ENCODE measurements at regions not wholly inside any gene's neighbourhood (a gene's known extent, or its start where the extent isn't known, plus 50 kb on each side); places are given as distances from the start of the nearest gene placed in this dataset.

DNA sequence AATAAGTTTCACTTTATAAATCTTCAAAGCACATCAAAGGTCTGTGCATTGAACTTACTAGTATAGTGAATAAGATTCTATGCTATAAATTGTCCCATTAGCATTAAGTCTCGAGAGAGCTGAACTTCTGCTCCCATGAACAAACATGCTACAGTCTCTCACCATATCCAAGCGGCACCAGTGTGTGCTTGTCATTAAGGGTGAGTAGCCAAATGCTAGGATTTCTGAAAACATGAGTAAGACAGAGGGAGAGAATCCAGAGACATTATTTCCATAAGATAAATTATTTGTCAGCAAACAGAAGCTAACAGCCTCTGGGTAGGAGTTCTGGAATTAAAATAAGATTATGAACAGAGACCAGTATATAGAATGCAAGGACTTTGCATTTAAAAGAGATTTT lies 2882.5 kb downstream of the PCDH9 start:
- no peak for DNase-seq

DNA sequence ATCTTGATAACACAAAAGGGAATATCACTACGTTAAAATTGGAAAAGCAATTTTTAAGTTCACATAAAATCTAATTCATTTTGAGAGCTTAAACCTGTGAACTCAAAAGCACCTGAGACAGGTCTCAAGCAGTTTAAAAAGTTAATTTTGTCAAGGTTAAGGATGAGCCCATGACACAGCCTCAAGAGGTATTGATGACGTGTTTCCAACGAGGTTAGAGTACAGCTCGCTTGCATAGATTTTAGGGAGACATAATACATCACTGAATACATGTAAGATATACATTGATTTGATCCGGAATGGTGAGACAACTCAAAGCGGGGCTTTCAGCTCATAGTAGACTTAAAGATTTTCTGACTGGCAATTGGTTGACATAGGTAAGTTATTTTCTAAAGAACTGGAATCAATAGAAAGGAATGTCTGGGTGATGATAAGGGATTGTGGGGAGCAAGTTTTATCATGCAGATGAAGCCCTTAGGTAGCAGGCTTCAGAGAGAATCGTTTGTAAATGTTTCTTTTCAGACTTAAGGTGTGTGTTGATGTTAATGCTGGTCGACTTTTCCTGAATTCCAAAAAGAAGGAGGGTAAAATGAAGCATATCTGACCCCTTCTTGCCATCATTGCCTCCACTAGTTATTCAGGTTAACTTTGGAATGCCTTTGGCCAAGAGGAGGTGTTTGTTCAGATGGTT lies 2890.6 kb downstream of the PCDH9 start:
- no peak for DNase-seq

- no peak for DNase-seq
Measured at GRCh38 chr13:64338671-64339070, 2891.5 kb downstream of the PCDH9 start.

DNA sequence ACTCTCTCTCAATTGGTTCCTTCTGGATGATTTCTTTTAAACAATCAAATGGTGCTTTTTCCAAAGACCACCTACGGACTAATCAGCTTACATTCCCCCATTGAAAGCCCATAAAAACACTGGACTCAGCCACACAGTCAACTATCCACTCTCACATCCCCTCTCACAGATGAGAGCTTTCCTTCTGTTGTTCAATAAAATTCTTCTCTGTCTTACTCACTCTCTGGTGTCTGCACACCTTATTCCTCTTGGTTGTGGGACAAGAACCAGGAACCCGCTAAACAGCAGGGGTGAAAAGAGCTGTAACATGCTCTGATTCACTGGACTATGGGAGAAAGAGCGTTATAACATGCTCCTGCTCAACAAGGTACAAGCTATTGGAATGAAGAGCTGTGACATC lies 2896.2 kb downstream of the PCDH9 start:
- DNase-seq: no peak

- DNase-seq: no peak
Measured at GRCh38 chr13:64332048-64332447, 2898.1 kb downstream of the PCDH9 start.

DNA sequence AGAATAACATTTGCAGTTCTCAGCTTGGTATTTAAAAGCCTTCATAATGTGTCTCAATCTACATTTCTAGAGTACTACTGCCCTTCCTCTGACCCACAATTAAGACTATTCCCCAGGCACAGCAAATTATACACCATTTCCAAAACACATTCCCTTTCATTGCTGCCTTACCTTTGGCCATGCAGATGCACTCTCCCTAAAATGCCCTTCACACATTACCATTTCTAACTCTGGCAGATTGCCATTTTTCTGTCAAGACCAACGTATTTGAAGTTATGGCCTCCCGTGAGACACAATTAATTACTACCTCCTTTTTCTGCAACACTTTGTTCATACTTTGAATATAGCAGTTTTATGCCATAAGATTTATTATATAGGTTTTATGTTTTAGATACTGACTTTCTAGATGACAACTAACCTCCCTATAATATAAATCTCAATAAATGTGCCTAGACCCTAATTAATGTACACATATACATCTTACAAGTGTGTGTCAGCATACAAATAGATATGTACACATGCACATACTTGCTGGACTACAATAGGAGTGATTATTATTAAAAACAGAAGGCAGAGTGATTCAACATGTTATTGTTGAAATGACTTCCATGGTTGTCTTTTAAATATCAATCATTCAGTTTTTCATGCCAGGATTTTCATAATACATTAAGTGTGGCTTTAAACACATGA lies 2902.5 kb downstream of the PCDH9 start:
- DNase-seq: no peak

DNA sequence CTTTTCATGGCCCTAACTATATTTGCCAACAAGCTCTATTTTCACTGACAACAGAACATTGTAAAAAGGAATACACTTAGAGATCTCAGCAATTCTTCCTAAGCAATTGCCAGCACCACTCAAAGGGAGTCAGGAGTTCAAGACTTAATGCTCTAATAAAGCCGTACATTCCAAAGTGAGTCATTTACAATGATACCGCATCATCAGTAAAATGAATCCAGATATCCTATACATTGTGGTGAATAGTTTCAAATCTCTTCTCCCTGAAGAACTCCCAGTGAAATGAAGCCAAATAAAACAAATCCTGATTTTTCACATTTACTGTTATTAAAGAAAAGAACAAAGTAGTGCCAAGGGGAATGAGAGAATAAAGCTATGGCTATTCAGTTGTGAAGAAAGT lies 2898.7 kb upstream of the PCDH20 start:
- DNase-seq: no peak

DNA sequence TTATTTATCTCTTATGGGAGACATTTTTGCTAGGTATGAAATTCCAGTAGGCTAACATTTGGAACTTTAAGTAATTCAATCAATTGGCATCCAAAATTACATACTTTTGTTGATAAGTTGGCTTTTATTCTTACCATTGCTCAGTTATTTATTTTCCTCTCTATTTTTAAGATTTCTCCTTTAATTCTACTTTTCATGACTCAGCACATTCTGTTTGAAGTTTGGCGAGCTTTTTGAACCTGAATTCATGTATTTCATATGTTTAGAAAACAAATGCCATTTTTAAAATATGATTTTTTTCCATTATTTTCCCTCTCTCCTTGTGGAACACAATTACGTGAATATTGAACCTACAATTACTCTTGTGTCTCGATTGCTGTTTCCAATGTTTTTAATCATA lies 2896.3 kb upstream of the PCDH20 start:
- no peak for DNase-seq

- no peak for DNase-seq
Measured at GRCh38 chr13:64311112-64311511, 2895.5 kb upstream of the PCDH20 start.

DNA sequence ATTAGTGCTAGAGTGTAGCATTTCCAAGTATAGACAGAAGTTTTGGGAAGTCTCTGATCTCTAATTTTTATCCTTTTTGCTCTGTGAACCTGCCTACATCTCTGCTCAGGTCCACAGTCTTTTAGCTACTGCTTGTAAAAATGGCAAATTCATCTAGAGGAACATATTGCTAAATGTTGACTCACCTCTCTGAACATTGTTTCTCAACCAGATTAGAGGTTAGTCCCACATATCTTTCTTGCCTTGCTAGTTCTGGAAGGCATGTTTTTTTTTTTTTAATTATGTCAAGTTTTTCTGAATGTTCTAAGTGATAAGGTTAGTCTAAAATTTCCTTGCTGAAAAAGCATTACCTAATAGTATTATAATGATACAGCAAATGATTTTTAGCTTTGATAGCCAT lies 2889.6 kb upstream of the PCDH20 start:
- DNase-seq: no peak

DNA sequence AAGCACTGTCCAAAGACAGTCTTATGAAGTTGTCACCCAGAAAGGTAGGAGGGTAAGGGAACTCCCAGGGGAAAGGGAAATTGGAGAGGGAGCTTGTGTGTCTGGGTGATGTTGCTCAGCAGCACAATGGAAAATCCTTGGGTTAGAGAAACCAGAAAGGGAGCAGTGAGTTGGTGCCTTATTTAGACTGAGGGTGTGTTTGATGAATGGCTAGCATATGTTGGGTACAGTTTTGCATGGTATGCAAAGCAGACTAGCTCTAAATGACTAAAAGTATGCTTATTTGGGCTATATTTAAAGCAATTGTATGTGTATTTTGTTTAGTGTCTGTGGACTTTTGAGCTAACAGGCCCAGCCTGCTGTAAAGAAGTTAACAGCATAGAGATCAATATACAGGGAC lies 2884.6 kb upstream of the PCDH20 start:
- DNase-seq: no peak

DNA sequence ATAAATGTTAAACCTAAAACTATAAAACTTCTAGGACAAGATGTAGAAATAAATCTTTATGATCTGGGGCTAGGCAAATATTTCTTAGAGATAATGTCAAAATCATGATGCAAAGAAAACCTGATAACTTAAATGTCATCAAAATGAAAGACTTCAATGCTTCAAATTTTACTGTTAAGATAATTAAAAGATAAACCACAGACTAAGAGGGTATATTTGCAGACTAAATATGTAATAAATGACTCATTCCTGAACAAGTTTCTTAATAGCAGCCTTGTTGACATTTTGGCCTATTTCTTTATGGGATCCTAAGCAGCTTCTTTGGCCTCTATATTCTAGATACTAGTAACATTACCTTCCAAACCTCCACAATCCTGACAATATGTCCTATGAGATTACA lies 2878.3 kb upstream of the PCDH20 start:
- DNase-seq: no peak

- no peak for DNase-seq
Measured at GRCh38 chr13:64289702-64290101, 2874.1 kb upstream of the PCDH20 start.

DNA sequence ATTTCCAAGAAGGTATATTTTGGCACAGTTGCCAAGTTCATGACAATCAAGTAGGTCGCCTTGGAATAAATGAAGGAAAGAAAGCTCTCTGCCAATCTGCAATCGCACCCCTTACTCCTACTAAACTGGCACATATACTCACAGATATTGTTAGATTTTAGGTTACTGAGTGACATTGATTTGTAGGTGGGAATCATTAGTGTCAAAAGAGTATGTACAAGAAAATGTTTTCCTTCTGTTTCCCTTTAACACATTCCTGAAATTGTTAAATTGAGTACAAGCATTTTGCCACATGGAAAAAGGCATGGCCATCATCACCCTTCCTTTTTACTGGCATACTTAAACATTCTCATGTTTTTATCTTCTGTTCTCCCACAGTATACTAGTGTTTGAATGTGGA lies 2868.3 kb upstream of the PCDH20 start:
- no peak for DNase-seq

GRCh38 chr13:64278493-64278892 lies 2862.8 kb upstream of the PCDH20 start:
- no peak for DNase-seq

GRCh38 chr13:64277097-64277496 lies 2861.4 kb upstream of the PCDH20 start:
- no peak for DNase-seq

- DNase-seq: no peak
Measured at GRCh38 chr13:64276232-64276631, 2860.6 kb upstream of the PCDH20 start.

- DNase-seq: peak; percentile 38
Measured at GRCh38 chr13:64274481-64275217, 2859.0 kb upstream of the PCDH20 start.

DNA sequence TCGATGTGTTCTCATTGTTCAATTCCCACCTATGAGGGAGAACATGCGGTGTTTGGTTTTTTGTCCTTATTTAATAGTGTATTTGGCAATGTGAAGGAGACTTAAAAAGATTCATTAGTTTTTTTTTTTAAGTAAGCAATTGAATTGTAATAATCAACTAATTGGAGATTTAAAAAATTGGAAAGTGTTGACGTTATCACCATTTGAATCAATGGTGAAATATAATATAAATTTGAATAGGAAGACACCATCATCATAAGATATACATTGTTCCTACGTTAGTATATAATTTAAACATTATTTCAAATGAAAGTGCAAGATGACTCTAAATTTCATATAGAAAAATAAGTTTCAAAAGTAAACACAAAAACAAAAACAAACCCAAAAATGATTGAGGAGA lies 2858.1 kb upstream of the PCDH20 start:
- DNase-seq: no peak

- DNase-seq: no peak
Measured at GRCh38 chr13:64272681-64273080, 2857.0 kb upstream of the PCDH20 start.

DNA sequence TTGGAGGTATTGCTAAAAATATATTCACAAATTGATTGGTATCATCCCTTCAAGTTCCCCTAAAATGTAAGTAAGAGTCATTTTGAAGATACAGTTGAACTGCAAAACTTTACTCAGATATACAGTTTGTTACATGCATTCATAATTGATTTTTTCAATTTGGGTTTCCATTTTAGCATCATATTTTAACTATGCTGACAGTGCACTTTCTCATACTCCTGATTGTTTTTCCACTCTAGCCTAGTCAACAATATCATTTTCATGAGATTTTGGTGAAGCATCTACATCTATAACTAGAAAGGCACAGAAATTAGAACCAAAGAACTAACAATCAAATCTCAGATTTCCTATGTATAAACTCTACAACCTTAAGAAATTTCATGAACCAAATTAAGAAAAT lies 2850.4 kb upstream of the PCDH20 start:
- no peak for DNase-seq

GRCh38 chr13:64263285-64263684 lies 2847.6 kb upstream of the PCDH20 start:
- DNase-seq: no peak

DNA sequence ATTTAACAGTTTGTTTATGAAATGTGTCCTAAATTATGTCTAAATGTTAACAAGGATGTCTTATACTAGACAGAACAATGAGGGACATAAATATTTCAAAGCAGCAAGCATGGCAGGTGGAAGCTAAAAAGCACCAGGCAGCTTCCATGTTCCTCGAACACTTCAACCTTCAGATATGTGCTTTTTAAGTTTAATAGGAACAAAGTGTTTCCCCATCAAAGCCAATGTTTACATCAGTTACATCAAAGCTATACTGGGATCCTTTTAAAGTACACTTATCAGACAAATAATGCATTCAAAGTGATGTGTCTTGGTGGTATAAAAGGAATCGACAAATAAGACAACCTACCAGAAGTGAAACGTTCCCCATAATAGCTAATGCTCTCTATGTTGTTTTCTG lies 2841.1 kb upstream of the PCDH20 start:
- DNase-seq: no peak

- DNase-seq: no peak
Measured at GRCh38 chr13:64255988-64256387, 2840.3 kb upstream of the PCDH20 start.
